Right lobe of liver (tissue), 6 donors: ENCODE measurements at regions not wholly inside any gene's neighbourhood (a gene's known extent, or its start where the extent isn't known, plus 50 kb on each side); places are given as distances from the start of the nearest gene placed in this dataset.

Source experiments
- ATAC-seq, 4 donors: fragments of 200-7000 bp; cut with Tn5 transposase; one replicate each; pipeline ENCODE4 v1.9.1; 2020; ENCODE audit warnings: mild to moderate bottlenecking in 4 of 4, moderate library complexity in 4 of 4
- DNase-seq, 3 donors: peaks; one replicate each; pipeline ENCODE4 v3.0.0-alpha.2; 2020
- H3K27ac ChIP-seq, 3 donors: fragments of 200-600 bp; one replicate each; pipeline ENCODE4 v1.8.0; 2022
- H3K27me3 ChIP-seq, 2 donors: fragments of 200-600 bp; one replicate each; pipeline ENCODE4 v1.8.0; 2022
- H3K36me3 ChIP-seq, 4 donors: fragments of 200-600 bp; sonication (generic) in 1 of 4; one replicate each; pipeline versions ENCODE4 v1.5.1 to v1.8.0; 2017 to 2022; ENCODE audit warnings: control low read depth in 1 of 4
- H3K4me1 ChIP-seq, 4 donors: fragments of 200-600 bp; sonication (generic) in 1 of 4; one replicate each; pipeline versions ENCODE4 v1.5.1 to v1.8.0; 2017 to 2022; ENCODE audit warnings: control low read depth in 1 of 4
- H3K4me3 ChIP-seq, 3 donors: fragments of 200-600 bp; one replicate each; pipeline ENCODE4 v1.8.0; 2022
- H3K9me3 ChIP-seq, 4 donors: fragments of 200-600 bp; sonication (generic) in 1 of 4; one replicate each; pipeline versions ENCODE4 v1.5.1 to v1.8.0; 2017 to 2022; ENCODE audit warnings: control low read depth in 1 of 4
- POLR2A ChIP-seq: fragments of 450-650 bp; IDR thresholded peaks from one replicate; pipeline ENCODE4 v1.6.1; 2017; ENCODE audit warnings: antibody characterized with exemption, mild to moderate bottlenecking
- WGBS: methylation state at CpG from one replicate; pipeline ENCODE4 v1.1.6; 2018; ENCODE audit warnings: low coverage, low lambda C conversion rate; ENCODE audit not compliant: insufficient coverage; ENCODE audit errors: missing lambda C conversion rate; 5-methylcytosine and 5-hydroxymethylcytosine counted together
- intact Hi-C, 2 donors: fragments of 100-400 bp; cut with DNase I; formaldehyde crosslinking; loops; one replicate each; pipeline versions ENCODE4 v1.11.2 to v1.14.1; 2022
- TF ChIP-seq, protein P1 (sequence below), 4 donors: fragments of 200-600 bp in 3 of 4; fragments of 450-650 bp in 1 of 4; IDR thresholded peaks; one replicate each; pipeline versions ENCODE4 v1.5.1 to v1.8.0; 2016 to 2022; ENCODE audit warnings: antibody characterized with exemption in 4 of 4, mild to moderate bottlenecking in 2 of 4
- donor health status: DM: no; HTN: yes; CAD: no.
- donor health status: DM: no; HTN: no; CAD: no.
- donor health status: DM: no; HTN: no; CAD: no.
- donor health status: DM: no; HTN: yes; CAD: no.
- donor health status: DM: no; HTN: yes; CAD: no.

DNA sequence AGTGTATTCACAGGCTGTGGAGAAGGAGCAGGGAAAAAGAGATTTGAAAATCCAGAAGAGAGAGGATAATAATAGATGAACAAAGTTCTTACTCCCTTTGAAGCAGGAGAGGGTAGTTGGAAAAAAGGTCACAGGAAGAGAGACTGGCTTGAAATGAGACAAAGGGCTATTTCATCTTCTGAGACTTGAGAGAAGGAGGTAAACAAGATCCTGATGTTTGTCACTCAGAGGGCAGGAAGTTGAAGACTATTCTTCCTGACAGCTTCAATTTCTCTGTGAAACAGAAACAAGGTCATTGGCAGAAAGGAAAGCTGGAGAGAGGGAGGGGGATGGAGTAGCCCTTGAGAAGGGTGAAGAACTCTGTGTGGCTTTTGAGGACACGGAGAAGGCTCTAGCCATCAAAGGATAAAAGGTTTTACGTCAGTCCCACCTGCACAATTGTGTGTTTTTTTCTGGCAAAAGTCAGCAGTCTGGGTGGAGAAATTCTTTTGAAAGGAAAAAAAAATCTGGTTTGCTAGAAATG, 216.1 kb upstream of the STEAP4 start:
- DNase-seq (no peak), ATAC-seq (no peak)
- WGBS = 21% methylated on average over 2 of the region's 2 CpGs
- no peak overlapping the region for H3K27ac ChIP-seq
- no peak overlapping the region for H3K4me3 ChIP-seq
- H3K9me3 ChIP-seq = no peaks in the 10 kb centered on the region
- H3K36me3 ChIP-seq = no peaks in the 10 kb centered on the region
- H3K27me3 ChIP-seq = no peaks in the 10 kb centered on the region
- H3K4me1 ChIP-seq = no peaks in the 10 kb centered on the region
- TF ChIP-seq, protein P1, sequence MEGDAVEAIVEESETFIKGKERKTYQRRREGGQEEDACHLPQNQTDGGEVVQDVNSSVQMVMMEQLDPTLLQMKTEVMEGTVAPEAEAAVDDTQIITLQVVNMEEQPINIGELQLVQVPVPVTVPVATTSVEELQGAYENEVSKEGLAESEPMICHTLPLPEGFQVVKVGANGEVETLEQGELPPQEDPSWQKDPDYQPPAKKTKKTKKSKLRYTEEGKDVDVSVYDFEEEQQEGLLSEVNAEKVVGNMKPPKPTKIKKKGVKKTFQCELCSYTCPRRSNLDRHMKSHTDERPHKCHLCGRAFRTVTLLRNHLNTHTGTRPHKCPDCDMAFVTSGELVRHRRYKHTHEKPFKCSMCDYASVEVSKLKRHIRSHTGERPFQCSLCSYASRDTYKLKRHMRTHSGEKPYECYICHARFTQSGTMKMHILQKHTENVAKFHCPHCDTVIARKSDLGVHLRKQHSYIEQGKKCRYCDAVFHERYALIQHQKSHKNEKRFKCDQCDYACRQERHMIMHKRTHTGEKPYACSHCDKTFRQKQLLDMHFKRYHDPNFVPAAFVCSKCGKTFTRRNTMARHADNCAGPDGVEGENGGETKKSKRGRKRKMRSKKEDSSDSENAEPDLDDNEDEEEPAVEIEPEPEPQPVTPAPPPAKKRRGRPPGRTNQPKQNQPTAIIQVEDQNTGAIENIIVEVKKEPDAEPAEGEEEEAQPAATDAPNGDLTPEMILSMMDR (IDR thresholded peaks at IDR 0.05) = no peak
- TF ChIP-seq POLR2A = no peak
- intact Hi-C loops = no loop called here

DNA sequence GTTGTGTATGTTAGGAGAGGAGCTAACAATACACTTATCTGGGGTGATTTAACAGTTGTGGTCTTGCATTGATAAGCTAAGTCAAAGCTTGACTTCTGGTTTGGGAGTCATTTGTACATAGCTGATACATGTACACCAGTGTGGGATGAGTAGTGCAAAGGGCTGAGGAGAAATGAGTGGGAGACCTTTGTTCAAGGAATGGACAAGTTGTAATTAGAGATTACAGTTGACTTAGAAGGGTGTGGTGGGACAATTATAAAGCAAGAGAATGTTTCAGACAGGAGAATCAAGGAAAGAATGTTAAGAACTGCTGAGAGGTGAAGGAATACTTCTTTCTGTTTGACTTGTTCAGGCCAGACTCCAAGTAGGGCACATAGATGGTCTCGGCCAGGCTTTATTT, 209.7 kb upstream of the STEAP4 start:
- Histone ChIP-seq H3K36me3 (no peaks in the 10 kb centered on the region), H3K27me3 (no peaks in the 10 kb centered on the region), H3K4me3 (no peak overlapping the region), H3K9me3 (no peaks in the 10 kb centered on the region), H3K27ac (no peak overlapping the region), H3K4me1 (no peaks in the 10 kb centered on the region)
- no peak for ATAC-seq
- no peak for TF ChIP-seq POLR2A
- TF ChIP-seq, protein P1 (IDR thresholded peaks at IDR 0.05) = no peak
- 57% methylated on average over 1 of the region's 1 CpG for WGBS
- DNase-seq = no peak
- intact Hi-C loops = no loop called here

DNA sequence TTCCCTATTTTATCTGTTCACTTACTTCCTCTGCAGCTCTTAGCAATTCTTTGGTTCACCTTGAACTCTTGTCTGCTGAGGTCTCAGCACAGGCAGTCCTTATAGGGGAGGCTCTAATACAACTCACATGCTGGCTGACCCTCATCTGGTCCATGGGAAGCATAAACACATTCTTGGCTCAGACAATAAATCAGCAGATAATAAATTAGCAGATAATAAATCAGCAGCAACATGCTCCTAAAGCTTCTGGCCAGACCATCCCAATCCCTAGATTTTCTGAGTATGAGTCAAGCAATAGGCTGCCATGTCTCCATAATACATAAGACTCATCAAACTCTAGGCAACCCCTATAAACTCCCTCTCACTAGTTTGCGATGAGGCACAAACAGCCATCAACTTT, 208.6 kb upstream of the STEAP4 start:
- no peaks in the 10 kb centered on the region for H3K27me3 ChIP-seq
- 40% methylated on average over 1 of the region's 1 CpG for WGBS
- H3K36me3 ChIP-seq = no peaks in the 10 kb centered on the region
- H3K27ac ChIP-seq = no peak overlapping the region
- ATAC-seq = no peak
- DNase-seq = no peak
- intact Hi-C loops = no loop called here
- H3K9me3 ChIP-seq = peaks cover 0 to 5% (median 0%) of the 10 kb centered on the region in 4 donors
- no peaks in the 10 kb centered on the region for H3K4me1 ChIP-seq
- TF ChIP-seq, protein P1 (IDR thresholded peaks at IDR 0.05) = no peak
- no peak for TF ChIP-seq POLR2A
- H3K4me3 ChIP-seq = no peak overlapping the region

DNA sequence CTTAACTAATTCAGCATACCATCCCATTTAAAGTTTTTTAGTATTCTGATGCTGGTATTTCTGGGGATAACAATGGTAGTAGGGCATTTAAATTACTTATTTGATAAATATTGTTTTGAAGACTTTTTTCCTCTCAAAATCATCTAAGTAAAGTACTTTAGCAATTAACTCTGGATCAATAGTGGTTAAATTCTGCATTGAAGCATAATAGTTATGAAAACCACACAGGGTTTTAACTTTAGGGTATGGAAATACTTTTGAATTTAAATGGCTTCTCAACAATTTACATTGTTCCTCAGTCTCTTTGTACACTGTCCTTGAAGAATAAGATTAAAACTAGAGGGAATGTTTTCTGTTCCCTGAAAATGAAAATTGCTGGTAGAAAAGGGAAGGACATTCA, 202.6 kb upstream of the STEAP4 start:
- H3K36me3 ChIP-seq = no peaks in the 10 kb centered on the region
- intact Hi-C loops = no loop called here
- DNase-seq (no peak), ATAC-seq (no peak)
- H3K4me3 ChIP-seq = no peak overlapping the region
- H3K9me3 ChIP-seq = peaks cover 0 to 5% (median 0%) of the 10 kb centered on the region in 4 donors
- no peaks in the 10 kb centered on the region for H3K27me3 ChIP-seq
- no peaks in the 10 kb centered on the region for H3K4me1 ChIP-seq
- H3K27ac ChIP-seq = no peak overlapping the region
- TF ChIP-seq, protein P1 (IDR thresholded peaks at IDR 0.05) = no peak
- no peak for TF ChIP-seq POLR2A

DNA sequence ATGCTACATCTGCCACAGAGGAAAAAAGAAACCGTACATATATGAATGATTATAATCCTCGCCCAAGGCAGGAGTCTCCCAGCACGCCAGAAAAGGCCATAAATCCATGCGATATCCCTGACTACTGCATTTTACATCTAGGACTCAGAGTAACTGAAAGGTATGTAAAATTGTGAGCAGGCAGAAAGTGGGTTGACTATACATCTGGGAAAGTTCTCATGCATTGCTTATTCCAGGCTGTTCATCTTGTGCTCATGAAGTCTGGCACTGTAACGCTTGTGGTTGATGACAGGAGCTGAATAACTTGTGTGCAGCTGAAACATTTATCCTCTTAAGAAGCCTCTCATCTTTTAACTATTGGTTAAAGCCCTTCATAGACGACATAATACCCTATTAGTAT, 193.4 kb upstream of the STEAP4 start:
- H3K4me1 ChIP-seq = no peaks in the 10 kb centered on the region
- H3K4me3 ChIP-seq = no peak overlapping the region
- TF ChIP-seq POLR2A = no peak
- TF ChIP-seq, protein P1 (IDR thresholded peaks at IDR 0.05) = no peak
- no peaks in the 10 kb centered on the region for H3K27me3 ChIP-seq
- H3K36me3 ChIP-seq = no peaks in the 10 kb centered on the region
- no peak overlapping the region for H3K27ac ChIP-seq
- DNase-seq = no peak
- intact Hi-C loops = no loop called here
- no peaks in the 10 kb centered on the region for H3K9me3 ChIP-seq
- ATAC-seq = no peak
- 64% methylated on average over 6 of the region's 6 CpGs for WGBS
